ENCODE measurements at regions not wholly inside any gene's neighbourhood (a gene's known extent, or its start where the extent isn't known, plus 50 kb on each side); places are given as distances from the start of the nearest gene placed in this dataset.

- H3K18ac ChIP-seq (ENCODE audit: extremely low read depth, low read length) = no peak overlapping the region
- no peaks in the 10 kb centered on the region for H3K36me3 ChIP-seq (ENCODE audit: control insufficient read depth in 2 of 4, insufficient read depth in 4 of 4, low read length in 3 of 4)
- WGBS, 2 experiments (ENCODE audit: extremely low coverage in 1 of 2, insufficient coverage in 1 of 2, insufficient read length in 1 of 2, insufficient replicate concordance in 2 of 2, low coverage in 1 of 2, low lambda C conversion rate in 2 of 2, missing lambda C conversion rate in 1 of 2) = 92% methylated on average over 6 of the region's 6 CpGs; no CpG with 5 or more reads in 1 of the 2 experiments
- no peak overlapping the region for H2BK15ac ChIP-seq (ENCODE audit: low read length)
- H4K5ac ChIP-seq (ENCODE audit: insufficient read length, low read depth, low read length) = no peak overlapping the region
- peaks cover 3 to 7% (median 5%) of the 10 kb centered on the region in 4 experiments; a peak in 4 of 7 replicates for H3K4me1 ChIP-seq (replicated peaks in 1 of 4; ENCODE audit: control insufficient read depth in 3 of 4, insufficient read depth in 4 of 4, low read length in 3 of 4)
- H3K27me3 ChIP-seq (replicated peaks in 1 of 4; ENCODE audit: control insufficient read depth in 3 of 4, extremely low read depth in 1 of 4, insufficient read depth in 3 of 4, low read length in 3 of 4) = no peaks in the 10 kb centered on the region
- H3K9ac ChIP-seq (replicated peaks in 1 of 4; ENCODE audit: extremely low read depth in 1 of 4, low read depth in 3 of 4, low read length in 3 of 4) = no peak overlapping the region
- no peak overlapping the region for H3K56ac ChIP-seq (replicated peaks; ENCODE audit: insufficient read length, low read depth, low read length)
- no peak overlapping the region for H2BK120ac ChIP-seq (replicated peaks; ENCODE audit: low read depth, low read length)
- no peaks in the 10 kb centered on the region for H3K79me1 ChIP-seq (ENCODE audit: low read depth, low read length)
- TF ChIP-seq CHD1 (IDR thresholded peaks at IDR 0.05; ENCODE audit: low read depth, low read length) = no peak
- TF ChIP-seq JUN (IDR thresholded peaks at IDR 0.05; ENCODE audit: low read depth, low read length) = no peak
- no peak for TF ChIP-seq TAF1 (IDR thresholded peaks at IDR 0.05; ENCODE audit: low read depth, low read length)
- no peak for TF ChIP-seq NANOG (IDR thresholded peaks at IDR 0.05; ENCODE audit: insufficient read depth, low read depth, low read length, poor library complexity, severe bottlenecking)
- TF ChIP-seq CEBPB (IDR thresholded peaks at IDR 0.05; ENCODE audit: low read depth, low read length) = no peak
- TF ChIP-seq ZNF274 (IDR thresholded peaks at IDR 0.05; ENCODE audit: borderline replicate concordance, extremely low read depth, low read length) = no peak
- TF ChIP-seq KDM4A (IDR thresholded peaks at IDR 0.05; ENCODE audit: low read depth, low read length, severe bottlenecking) = no peak
- no peak overlapping the region for H4K8ac ChIP-seq (ENCODE audit: extremely low read depth, insufficient read depth, low read length)
- H3K4me2 ChIP-seq (ENCODE audit: insufficient read depth in 1 of 2, low read depth in 2 of 2, low read length in 2 of 2) = no peak overlapping the region
- no peak overlapping the region for H2AFZ ChIP-seq (ENCODE audit: low read length)
- ChIA-PET CTCF (ENCODE audit: partially characterized antibody) (interaction anchor here (0.6 to 1.3 kb wide), 3 partner anchors 32 to 1849 kb away, joined by 3 to 5 read pairs (median 4); no protein-coding TSS in a partner anchor), POLR2A (ENCODE audit: partially characterized antibody) (no interaction called here)
- H2BK20ac ChIP-seq (ENCODE audit: low read length) = no peak overlapping the region
- H2BK12ac ChIP-seq (ENCODE audit: low read depth, low read length) = no peak overlapping the region
- no peak overlapping the region for H4K91ac ChIP-seq (replicated peaks; ENCODE audit: insufficient read length, low read length)
- DNase-seq (ENCODE audit: low read depth in 1 of 2, low spot score in 2 of 2) = no peak
- no peak overlapping the region for H3K14ac ChIP-seq (ENCODE audit: insufficient read length)
- H3K4me3 ChIP-seq (ENCODE audit: extremely low read depth in 1 of 4, insufficient read depth in 2 of 4, low read depth in 3 of 4, low read length in 4 of 4) = no peak overlapping the region
- H2BK5ac ChIP-seq (ENCODE audit: low read depth, low read length) = no peak overlapping the region
- no peak overlapping the region for H3K27ac ChIP-seq (ENCODE audit: low read depth, low read length)
- no peaks in the 10 kb centered on the region for H3K9me3 ChIP-seq (ENCODE audit: insufficient read depth in 2 of 2, low read depth in 1 of 2, low read length in 1 of 2)
- FAIRE-seq = no peak
- H3K23me2 ChIP-seq (ENCODE audit: low read depth, low read length) = no peaks in the 10 kb centered on the region
- no peak overlapping the region for H2AK5ac ChIP-seq (ENCODE audit: low read depth, low read length)
- no peaks in the 10 kb centered on the region for H3K79me2 ChIP-seq (ENCODE audit: control insufficient read depth in 1 of 2, insufficient read depth in 2 of 2, low read length in 2 of 2)
- no peaks in the 10 kb centered on the region for H4K20me1 ChIP-seq (replicated peaks in 1 of 2; ENCODE audit: control insufficient read depth in 1 of 2, insufficient read depth in 2 of 2, low read length in 2 of 2)
- no peak overlapping the region for H3K23ac ChIP-seq (ENCODE audit: insufficient read length)
- H3K4ac ChIP-seq (replicated peaks; ENCODE audit: insufficient read length, low read depth, low read length) = no peak overlapping the region
These were observed 124.4 kb upstream of the MEF2A start for GRCh38 chr15:99441444-99441800.

Measured in H1 (cell line).